Progenitor cell of endocrine pancreas (in vitro differentiated cells): ENCODE measurements at regions not wholly inside any gene's neighbourhood (a gene's known extent, or its start where the extent isn't known, plus 50 kb on each side); places are given as distances from the start of the nearest gene placed in this dataset.
"Not testable (repeated sequence)": the region's sequence is repeated elsewhere in the genome, so short reads cannot be mapped to it uniquely, and the experiment has no call there.

ENCODE experiments used
- DNase-seq: peaks from one replicate; pipeline ENCODE4 v3.0.0; 2021; ENCODE audit warnings: low spot score; ENCODE audit not compliant: unreplicated experiment
- H3K27ac Mint-ChIP-seq: 2 replicates; pipeline ENCODE4 v1.8.0; 2021; ENCODE audit warnings: mild to moderate bottlenecking, moderate library complexity, mixed read lengths
- H3K27me3 Mint-ChIP-seq: 2 replicates; pipeline ENCODE4 v1.8.0; 2021; ENCODE audit warnings: mixed read lengths
- H3K36me3 Mint-ChIP-seq: 2 replicates; pipeline ENCODE4 v1.8.0; 2022; ENCODE audit warnings: mixed read lengths; ENCODE audit not compliant: insufficient read depth
- H3K4me1 Mint-ChIP-seq: 2 replicates; pipeline ENCODE4 v1.8.0; 2021; ENCODE audit warnings: low read depth, mixed read lengths
- H3K4me3 Mint-ChIP-seq: 2 replicates; pipeline ENCODE4 v1.8.0; 2021; ENCODE audit warnings: low read depth, mild to moderate bottlenecking, moderate library complexity, mixed read lengths
- H3K9me3 Mint-ChIP-seq: 2 replicates; pipeline ENCODE4 v1.8.0; 2021; ENCODE audit warnings: low read depth, mixed read lengths
- CTCF ChIP-seq: fragments of 200-600 bp; sonication (generic); IDR thresholded peaks from one replicate; pipeline ENCODE4 v1.5.0; 2021; ENCODE audit warnings: antibody characterized with exemption, mild to moderate bottlenecking; ENCODE audit not compliant: unreplicated experiment

- Mint-ChIP-seq H3K9me3 (no peaks in the 10 kb centered on the region), H3K27ac (no peak overlapping the region), H3K27me3 (no peaks in the 10 kb centered on the region), H3K36me3 (no peaks in the 10 kb centered on the region), H3K4me3 (no peak overlapping the region), H3K4me1 (peaks cover 2% of the 10 kb centered on the region)
- no peak for TF ChIP-seq CTCF
- no peak for DNase-seq
Measured at GRCh38 chr4:55028196-55028595, 97.2 kb downstream of the KDR start.

GRCh38 chr4:55027596-55027995 lies 97.8 kb downstream of the KDR start:
- peaks cover under 1% of the 10 kb centered on the region for H3K4me1 Mint-ChIP-seq
- no peak for DNase-seq
- no peak overlapping the region for H3K27ac Mint-ChIP-seq
- no peaks in the 10 kb centered on the region for H3K27me3 Mint-ChIP-seq
- no peak for TF ChIP-seq CTCF
- no peak overlapping the region for H3K4me3 Mint-ChIP-seq
- H3K36me3 Mint-ChIP-seq = no peaks in the 10 kb centered on the region
- no peaks in the 10 kb centered on the region for H3K9me3 Mint-ChIP-seq

GRCh38 chr4:55025456-55025855 lies 99.9 kb downstream of the KDR start:
- H3K27ac Mint-ChIP-seq, H3K4me1 Mint-ChIP-seq, H3K27me3 Mint-ChIP-seq, DNase-seq, H3K4me3 Mint-ChIP-seq, H3K9me3 Mint-ChIP-seq, H3K36me3 Mint-ChIP-seq: not testable (repeated sequence)

- Mint-ChIP-seq H3K27me3 (no peaks in the 10 kb centered on the region), H3K9me3 (no peaks in the 10 kb centered on the region), H3K27ac (no peak overlapping the region), H3K4me1 (peaks cover 4% of the 10 kb centered on the region), H3K36me3 (no peaks in the 10 kb centered on the region), H3K4me3 (no peak overlapping the region)
- DNase-seq = no peak
- no peak for TF ChIP-seq CTCF
Measured at GRCh38 chr4:55023030-55023429, 102.4 kb downstream of the KDR start.

- H3K36me3 Mint-ChIP-seq = no peaks in the 10 kb centered on the region
- no peak overlapping the region for H3K27ac Mint-ChIP-seq
- no peak for DNase-seq
- H3K4me1 Mint-ChIP-seq = peaks cover 4% of the 10 kb centered on the region
- H3K27me3 Mint-ChIP-seq = no peaks in the 10 kb centered on the region
- no peak overlapping the region for H3K4me3 Mint-ChIP-seq
- no peak for TF ChIP-seq CTCF
- H3K9me3 Mint-ChIP-seq = no peaks in the 10 kb centered on the region
Measured at GRCh38 chr4:55021214-55021613, 104.2 kb downstream of the KDR start.

GRCh38 chr4:55020131-55020530 lies 105.3 kb downstream of the KDR start:
- Mint-ChIP-seq H3K27ac (no peak overlapping the region), H3K9me3 (no peaks in the 10 kb centered on the region), H3K27me3 (no peaks in the 10 kb centered on the region), H3K36me3 (no peaks in the 10 kb centered on the region), H3K4me3 (no peak overlapping the region), H3K4me1 (peaks cover 4% of the 10 kb centered on the region)
- TF ChIP-seq CTCF = no peak
- DNase-seq = no peak
